DMS79 treated with DMSO at 0.1 percent for 48 hours (cell line): ENCODE measurements at regions not wholly inside any gene's neighbourhood (a gene's known extent, or its start where the extent isn't known, plus 50 kb on each side); places are given as distances from the start of the nearest gene placed in this dataset.

Experiments
- DNase-seq: peaks from one replicate; lab custom pipeline; 2025; lab: John Stamatoyannopoulos, UW

- peak; percentile 18 for DNase-seq
Measured at GRCh38 chr1:67616394-67616985, 68.5 kb upstream of the GADD45A start.

- DNase-seq = peak; percentile 22
Measured at GRCh38 chr1:67618285-67619018, 66.5 kb upstream of the GADD45A start.

GRCh38 chr1:67619080-67619479 is 65.9 kb upstream of the GADD45A start:
- DNase-seq = no peak

DNA sequence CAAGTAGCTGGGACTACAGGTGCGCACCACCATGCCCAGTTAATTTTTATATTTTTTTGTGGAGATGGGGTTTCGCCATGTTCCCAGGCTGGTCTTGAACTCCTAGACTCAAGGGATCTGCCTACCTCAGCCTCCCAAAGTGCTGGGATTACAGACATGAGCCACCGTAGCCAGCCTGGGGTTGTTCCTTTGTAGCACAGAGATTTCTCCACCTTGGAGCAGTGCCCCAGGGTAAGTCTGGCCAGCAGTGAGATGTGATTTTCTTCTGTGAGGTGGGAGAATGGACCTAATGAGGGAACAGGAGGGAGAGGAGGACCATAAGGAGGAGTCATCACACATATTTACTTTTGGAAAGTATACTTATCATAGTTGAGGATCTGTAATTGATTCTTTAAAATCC is 61.1 kb upstream of the GADD45A start:
- no peak for DNase-seq

GRCh38 chr1:67624680-67625079 is 60.3 kb upstream of the GADD45A start:
- DNase-seq = no peak

DNA sequence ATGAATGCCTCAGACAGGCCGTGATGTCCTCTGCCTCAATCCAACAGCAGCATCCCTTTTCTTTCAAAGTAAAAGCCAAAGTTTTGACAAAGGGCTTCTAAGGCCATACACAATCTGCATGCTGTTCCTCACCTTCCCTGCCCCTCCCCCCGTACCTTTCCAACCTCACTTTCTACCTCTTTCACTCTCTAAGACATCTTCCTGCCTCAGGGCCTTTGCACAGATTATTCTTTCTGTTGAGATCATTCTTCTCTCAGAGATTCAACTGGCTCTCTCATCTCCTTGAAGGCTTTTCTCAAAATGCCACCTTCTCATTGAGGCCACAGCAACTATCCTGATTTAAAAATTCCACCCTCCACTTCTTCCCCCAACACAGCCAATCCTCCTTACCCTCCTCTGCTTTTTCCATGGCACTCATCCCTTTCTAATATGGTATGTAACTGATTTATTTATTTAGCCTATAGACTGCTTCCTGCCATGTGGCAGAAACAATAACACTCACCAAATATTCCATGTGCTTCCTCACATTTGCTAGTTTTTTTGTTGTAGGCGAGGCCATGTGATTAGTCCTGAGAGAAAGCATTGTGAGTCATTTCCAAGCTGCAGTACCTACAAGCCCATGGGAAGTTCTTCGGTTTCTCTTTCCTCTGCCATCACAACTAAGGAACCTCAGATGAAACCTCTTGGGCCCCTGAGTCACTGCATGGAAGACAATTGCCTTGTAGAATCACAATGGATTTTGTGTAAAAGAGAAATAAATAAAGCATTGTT is 58.7 kb upstream of the GADD45A start:
- no peak for DNase-seq

DNA sequence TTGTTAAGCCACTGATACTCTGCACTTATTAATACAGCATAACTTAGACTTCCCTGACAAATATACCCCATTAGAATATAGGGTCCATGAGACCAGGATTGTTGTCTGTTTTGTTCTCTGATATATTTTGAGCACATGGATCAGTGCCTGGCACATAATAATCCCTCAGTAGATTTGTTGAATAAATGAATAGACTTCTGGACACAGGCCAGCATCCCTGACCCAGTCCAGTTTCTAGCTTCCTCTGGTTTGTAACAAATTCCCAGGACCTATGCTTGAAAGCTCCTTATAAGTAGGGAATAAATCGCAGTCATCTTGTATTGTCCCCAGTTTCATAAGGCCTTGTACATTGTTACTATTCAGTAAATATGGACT is 58.2 kb upstream of the GADD45A start:
- no peak for DNase-seq

- no peak for DNase-seq
Measured at GRCh38 chr1:67627336-67627735, 57.7 kb upstream of the GADD45A start.

DNA sequence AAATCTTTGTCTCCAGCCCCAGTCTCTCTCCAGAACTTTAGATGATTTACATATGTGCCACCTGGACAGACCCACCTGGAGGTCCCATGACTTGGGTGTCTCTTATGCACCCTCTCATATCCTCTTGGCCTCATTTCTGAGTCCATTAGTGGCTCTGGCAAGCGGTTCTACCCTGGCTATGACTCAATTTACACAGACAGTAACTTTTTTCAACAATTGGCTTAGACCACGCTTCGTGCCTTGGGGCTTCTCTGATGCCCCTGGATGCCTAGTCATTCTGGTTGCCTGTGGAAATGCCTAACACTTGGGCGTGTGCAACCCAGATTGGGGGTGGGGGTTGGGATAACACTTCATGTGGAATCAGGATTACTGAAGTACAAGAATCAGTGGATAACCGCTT is 57.1 kb upstream of the GADD45A start:
- DNase-seq = no peak

GRCh38 chr1:67629370-67630075 is 55.5 kb upstream of the GADD45A start:
- DNase-seq = no peak

DNA sequence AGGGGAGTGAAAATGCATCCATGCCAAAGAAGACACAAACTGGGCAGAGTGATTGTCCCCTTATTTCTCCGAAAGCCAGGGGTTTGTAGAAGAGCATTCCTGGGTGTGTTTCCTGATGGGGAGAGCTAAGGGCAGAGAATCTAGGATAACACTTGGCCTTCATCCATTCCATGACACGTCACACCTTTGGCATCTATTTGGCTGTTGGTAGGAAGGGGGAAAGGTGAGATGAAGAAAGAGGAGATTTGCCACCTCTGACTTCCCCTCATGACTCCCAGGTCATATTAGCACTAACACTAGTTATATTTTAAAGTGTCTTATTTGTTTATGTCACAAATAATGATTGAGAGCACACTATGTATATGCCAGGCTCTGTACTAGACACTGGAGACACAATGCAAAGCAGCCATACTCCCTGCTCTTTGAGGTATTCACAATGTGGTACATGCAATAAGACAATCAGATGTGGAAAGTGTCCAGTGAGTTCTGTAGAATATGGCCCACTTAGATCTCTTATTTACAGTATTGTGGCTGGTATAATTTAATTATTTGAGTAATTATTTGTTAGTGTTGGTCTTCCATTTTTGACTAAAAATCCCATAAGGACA is 54.5 kb upstream of the GADD45A start:
- no peak for DNase-seq

DNA sequence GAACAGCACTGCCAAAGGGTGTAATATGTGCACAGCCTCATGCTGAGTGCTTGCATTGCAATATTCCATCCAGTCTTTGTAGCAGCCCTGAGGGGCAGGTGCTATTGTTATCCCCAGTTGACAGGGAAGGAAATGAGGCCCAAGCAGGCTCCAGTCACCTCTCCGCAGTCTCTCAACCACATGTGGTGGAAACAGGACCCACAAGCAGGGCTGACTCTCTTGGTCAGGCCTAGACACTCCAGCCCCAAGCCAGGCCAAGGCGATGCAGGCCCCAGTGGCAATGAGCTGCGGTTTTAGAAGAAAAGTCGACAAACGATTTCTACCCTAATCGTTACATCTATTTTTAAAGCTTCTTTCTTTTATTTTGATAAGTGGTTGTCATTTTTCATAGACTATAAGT is 52.6 kb upstream of the GADD45A start:
- no peak for DNase-seq

GRCh38 chr1:67632811-67633655 is 52.0 kb upstream of the GADD45A start:
- DNase-seq = no peak

DNA sequence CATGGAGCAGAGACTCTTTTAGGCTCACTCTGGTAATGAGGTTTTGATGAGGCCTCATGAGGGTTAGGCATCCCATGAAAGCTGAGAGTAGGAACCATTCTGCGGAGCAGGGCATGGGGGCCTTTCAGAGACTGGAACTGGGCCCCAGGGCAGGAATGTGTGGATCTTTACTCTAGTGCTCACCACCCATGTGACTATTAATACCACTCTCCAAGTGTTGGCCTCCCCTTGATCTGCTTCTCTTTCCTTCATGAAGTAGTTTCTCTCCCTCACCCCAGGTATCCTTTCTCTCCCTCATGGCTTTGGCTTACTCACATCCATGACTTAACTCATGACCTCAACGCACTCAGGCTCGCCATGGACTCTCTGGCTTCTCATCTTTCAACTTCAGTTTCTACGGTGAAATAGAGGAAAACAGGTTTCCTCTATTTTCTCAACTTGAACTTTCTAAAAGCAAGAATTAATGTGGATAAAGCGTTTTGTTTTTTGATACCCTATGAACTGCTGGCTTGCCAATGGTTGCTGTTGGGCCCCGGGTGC is 50.5 kb upstream of the GADD45A start:
- no peak for DNase-seq

GRCh38 chr1:67635055-67635809 is 49.8 kb upstream of the GADD45A start:
- no peak for DNase-seq
